GM21381 (cell line): ENCODE measurements at regions not wholly inside any gene's neighbourhood (a gene's known extent, or its start where the extent isn't known, plus 50 kb on each side); places are given as distances from the start of the nearest gene placed in this dataset.

Experiments
- ATAC-seq: cut with Tn5 transposase; IDR thresholded peaks from one replicate; pipeline ENCODE4 v1.9.1; 2021; ENCODE audit warnings: mild to moderate bottlenecking, moderate library complexity; ENCODE audit not compliant: unreplicated experiment

- no peak for ATAC-seq
Measured at GRCh38 chr9:687994-688393, 153.5 kb upstream of the DMRT1 start.

- no peak for ATAC-seq
Measured at GRCh38 chr9:690517-691111, 150.9 kb upstream of the DMRT1 start.

DNA sequence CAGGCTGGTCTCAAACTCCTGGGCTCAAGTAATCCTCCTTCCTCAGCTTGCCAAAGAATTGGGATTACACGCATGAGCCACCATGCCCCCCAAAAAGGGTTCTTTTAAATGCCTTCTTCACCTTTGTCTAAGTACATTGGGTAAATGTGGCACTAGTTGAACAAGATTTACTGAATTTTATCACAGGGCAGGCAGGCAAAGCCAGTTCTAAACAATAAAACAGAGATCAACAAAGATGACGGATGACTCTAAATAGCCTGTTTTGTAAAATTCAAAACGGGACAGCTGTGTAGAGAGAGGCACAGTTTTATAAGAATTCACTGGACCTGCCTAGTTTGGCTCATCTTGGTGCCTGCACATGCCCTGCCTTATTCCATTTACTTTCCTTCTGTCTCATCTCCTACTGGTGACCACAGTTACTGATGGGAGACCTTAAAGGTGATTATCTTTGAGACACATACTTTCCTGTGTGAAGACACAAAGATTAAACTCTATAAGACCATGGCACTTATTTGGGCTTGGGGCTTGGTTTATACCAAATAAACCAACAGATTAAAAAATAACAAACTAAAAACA is 149.6 kb upstream of the DMRT1 start:
- no peak for ATAC-seq

- ATAC-seq, result no peak
Measured at GRCh38 chr9:692636-693129, 148.8 kb upstream of the DMRT1 start.

- no peak for ATAC-seq
Measured at GRCh38 chr9:693201-694091, 148.1 kb upstream of the DMRT1 start.

DNA sequence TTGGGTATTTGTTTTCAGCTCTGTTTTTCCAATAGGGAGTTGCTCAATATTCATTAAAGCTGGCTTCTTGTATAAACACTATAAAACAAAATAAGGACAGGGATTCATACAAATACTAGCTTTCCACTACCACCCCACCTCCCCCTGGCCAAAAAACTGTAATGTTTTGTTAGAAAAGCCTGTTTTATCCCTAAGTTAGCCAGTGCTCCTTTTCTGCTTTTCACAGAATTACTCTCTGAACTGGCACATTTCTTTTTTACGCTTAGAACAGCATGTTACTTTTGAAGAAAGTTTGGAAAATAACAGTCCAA is 147.4 kb upstream of the DMRT1 start:
- ATAC-seq, result no peak

GRCh38 chr9:694403-695154 is 146.9 kb upstream of the DMRT1 start:
- no peak for ATAC-seq

GRCh38 chr9:695252-695651 is 146.2 kb upstream of the DMRT1 start:
- no peak for ATAC-seq

- ATAC-seq, result no peak
Measured at GRCh38 chr9:696332-697323, 144.9 kb upstream of the DMRT1 start.

DNA sequence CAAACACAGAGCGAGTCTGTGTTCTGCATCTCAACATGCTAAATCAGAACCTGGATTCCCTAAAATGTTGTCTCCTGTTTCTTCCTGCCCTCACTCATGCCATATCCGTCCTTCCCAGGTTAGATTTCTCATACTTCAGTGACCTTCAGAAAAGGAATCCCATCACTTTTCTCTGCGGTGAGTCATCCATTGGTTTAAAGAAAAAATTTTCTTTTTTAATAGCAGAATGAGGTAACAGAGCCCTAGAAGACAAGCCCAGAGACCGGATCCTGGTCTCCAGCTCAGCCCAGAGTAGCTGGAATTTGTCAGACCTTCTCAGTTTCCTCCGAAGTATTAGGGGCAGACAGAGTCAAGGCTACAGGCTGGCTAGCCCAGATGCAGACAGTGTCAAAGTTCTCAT is 143.2 kb upstream of the DMRT1 start:
- no peak for ATAC-seq

DNA sequence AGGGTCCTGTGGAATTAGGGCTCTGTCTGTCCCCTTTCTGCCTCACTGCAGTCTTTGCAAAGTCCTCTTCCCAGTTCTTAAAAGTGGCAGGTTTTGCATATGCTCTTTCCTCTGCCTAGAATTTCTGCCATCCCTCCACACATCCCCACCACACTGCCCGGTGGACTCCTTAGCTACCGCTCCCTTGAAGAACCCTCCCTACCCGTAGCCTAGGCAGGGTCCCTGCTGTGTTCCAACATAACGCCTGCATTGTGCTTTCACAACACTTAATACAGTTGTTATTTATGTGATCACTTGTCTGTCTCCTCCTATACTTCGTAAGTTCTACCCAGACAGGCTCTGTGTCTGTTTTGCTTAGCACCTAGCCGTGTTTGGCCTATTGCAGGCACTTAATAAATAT is 142.5 kb upstream of the DMRT1 start:
- ATAC-seq, result no peak

GRCh38 chr9:699396-699795 is 142.1 kb upstream of the DMRT1 start:
- ATAC-seq, result no peak

DNA sequence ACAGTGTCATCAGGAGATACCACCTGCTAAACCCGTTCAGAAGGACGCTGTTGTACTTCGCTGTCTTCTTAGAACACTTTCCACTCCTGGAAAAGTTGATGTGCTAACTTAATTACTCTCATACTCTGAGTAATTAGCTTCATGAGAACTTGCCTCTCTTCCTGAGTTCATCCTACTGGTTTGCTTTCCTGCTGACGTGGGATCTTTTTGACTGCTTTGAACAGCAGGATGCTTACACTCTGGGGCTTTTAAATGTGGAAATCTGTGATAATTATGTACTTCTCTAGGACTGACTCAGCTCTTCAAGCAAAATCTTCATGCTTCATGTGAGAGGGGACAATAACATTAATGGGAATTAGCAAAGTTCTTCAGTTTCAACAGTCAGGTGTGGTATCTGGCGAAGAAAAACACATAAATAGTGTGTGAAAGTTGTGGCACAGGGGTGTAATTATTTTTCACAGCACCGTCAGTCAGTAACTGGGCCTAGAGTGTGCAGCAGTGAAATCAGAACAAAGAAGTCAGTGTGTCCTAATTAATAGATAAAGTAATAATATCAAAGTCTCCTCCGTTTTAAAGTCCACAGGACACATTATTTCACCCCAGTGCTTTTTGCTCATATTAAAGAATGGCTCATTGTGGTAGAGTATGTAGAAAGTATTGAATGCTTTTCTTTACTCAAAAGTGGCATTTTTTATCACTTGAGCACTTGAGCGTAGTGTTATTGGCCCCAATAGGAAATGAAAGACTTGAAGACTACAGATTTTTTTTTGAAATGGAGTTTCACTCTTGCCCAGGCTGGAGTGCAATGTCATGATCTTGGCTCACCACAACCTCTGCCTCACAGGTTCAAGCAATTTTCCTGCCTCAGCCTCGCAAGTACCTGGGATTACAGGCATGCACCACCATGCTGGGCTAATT is 140.9 kb upstream of the DMRT1 start:
- no peak for ATAC-seq

- no peak for ATAC-seq
Measured at GRCh38 chr9:703392-703791, 138.1 kb upstream of the DMRT1 start.

- ATAC-seq, result no peak
Measured at GRCh38 chr9:706073-706472, 135.4 kb upstream of the DMRT1 start.

- no peak for ATAC-seq
Measured at GRCh38 chr9:706606-707459, 134.7 kb upstream of the DMRT1 start.

GRCh38 chr9:708182-708550 is 133.3 kb upstream of the DMRT1 start:
- no peak for ATAC-seq
